NCI-H460 (cell line): ENCODE measurements at regions not wholly inside any gene's neighbourhood (a gene's known extent, or its start where the extent isn't known, plus 50 kb on each side); places are given as distances from the start of the nearest gene placed in this dataset.

Source experiments
- DNase-seq: peaks from one replicate; pipeline ENCODE4 v3.0.0-alpha.2; 2016; ENCODE audit warnings: low read depth; ENCODE audit errors: extremely low read depth

DNA sequence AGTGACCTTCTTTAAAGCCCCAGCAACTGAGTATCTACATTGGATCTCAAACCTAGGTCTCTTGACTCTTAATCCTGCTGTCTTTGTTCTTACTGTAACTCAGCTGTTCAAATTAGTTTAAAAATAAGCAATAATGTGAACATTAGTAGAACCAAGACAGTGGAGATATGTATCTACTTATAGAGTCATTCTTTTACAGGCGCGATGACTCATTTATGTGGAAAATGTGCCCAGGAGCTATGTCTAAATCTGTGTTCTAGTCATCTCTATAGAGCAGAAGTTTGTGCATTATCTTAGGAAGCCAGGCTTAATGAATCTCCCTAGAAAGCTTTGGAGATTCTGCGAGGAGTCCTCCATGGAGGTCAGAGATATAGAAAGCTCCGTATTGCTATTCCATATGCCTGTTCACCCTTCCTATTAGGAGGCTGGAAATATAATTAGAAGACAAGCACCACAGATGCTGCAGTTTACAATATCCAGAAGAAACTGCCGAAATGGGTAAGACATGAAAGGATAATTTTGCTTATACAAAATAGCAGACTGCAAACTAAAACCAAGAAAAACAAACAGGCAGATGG lies 211.6 kb downstream of the TRIB2 start:
- DNase-seq: no peak

DNA sequence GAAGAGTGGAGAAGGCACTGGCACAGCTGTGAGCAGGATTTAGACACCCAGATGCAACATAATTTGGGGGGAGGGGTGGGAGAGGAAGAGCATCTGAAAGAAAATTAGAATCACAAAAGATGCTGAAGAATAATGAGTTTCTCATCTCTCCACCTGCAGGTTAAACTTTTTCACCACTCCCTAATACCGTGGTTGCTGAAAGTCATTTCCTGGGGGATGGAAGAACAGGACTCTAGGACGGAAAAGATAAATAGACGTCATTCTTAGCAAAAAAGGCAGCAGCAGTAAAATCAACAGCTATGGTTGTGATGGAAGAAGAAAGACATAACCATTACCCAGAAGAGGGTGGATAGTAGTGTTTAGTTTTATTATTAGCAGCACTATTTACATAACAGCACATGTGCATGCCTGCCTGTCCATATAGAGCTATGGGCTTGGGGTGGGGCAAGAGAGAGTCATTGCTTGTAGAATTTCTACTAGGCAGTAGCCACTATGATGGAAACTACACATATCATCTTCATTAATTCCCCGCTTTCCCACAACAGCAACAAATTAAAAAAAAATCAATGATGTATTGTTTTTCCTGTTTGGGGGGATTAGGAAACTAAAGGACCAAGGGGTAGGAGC lies 212.2 kb downstream of the TRIB2 start:
- DNase-seq: no peak

DNA sequence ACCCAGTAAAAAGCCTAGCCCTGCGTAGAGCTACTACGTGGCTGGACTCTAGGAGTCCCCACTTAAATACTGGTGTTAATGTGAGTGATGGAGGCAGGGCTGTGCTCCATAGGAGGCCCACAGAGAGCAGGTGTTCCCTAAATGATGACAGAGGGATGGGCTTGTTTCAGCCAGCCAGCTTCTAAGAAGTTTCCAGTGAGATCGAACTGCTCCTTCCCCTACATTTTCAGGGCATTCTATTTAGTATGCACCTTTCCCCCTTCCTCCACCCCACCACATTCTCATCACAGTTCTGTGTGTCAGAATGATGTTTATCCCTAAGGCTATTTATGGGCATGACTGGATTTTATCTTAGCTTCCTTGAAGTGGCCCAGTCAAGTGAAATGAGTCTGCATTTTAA lies 213.0 kb downstream of the TRIB2 start:
- no peak for DNase-seq

DNA sequence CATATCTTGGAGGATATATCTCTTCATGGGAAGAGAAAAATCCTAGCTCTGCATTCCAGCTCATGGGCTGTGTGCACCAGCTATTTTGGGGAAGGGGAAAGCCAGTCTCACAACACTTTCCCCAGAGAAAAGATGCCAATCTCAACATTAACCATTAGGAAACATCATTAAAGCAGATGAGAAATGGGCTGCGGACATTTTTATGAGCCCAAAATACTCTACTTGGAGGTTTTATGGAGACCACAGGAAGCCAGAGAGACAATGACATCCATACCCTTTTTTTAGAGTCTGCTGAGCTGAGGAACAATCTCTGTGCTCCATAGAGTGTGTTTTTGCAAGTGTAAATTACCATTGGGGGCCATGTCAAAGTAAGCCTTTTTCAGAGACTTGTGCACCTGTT lies 213.7 kb downstream of the TRIB2 start:
- no peak for DNase-seq

DNA sequence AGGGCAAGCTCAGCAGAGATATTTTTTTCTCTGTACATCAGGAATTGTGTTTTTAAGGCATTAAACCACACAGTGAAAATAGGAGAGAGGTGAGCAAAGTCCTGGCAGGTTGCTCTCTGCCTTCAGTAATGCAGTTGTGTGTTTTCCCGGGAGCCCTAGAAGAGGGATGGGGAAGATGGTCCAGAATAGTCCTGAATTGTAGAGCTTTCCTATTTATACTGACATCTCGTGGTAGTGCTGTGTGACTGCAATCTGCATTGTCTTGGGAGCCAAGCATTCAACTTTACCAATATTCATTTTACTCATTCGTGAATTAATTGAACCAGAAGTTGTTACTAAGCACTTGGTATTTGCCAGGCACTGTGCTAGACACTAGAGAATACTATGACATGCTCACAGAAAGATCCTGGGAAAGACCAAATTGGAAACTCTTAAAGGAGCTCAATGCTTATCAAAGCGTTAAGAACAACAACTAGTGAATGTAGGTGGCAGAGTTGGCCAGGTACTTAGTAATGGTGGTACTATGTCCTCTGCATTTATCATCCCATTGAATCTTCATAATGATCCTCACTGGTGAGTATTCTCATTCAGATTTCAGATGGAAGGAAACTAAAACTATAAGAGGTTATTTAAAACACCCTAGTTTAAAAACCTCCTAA lies 214.6 kb downstream of the TRIB2 start:
- DNase-seq: peak; percentile 6

DNA sequence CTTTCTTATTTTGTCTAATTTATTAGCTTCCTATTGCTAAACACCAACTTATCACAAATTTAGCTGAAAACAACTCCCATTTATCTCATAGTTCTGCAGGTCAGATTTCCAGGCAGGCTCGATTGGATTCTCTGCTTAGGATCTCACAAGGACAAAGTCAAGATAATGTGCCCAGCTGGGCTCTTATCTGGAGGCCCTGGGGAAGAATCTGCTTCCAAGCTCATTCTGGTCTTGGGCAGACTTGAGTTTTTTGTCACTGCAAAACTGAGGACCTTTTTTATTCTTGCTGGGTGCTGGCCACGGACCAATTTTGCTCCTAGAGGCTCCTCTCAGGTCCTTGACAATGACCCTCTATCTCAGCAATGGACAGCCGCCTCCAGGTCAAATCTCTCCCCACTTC lies 215.5 kb downstream of the TRIB2 start:
- DNase-seq: no peak

DNA sequence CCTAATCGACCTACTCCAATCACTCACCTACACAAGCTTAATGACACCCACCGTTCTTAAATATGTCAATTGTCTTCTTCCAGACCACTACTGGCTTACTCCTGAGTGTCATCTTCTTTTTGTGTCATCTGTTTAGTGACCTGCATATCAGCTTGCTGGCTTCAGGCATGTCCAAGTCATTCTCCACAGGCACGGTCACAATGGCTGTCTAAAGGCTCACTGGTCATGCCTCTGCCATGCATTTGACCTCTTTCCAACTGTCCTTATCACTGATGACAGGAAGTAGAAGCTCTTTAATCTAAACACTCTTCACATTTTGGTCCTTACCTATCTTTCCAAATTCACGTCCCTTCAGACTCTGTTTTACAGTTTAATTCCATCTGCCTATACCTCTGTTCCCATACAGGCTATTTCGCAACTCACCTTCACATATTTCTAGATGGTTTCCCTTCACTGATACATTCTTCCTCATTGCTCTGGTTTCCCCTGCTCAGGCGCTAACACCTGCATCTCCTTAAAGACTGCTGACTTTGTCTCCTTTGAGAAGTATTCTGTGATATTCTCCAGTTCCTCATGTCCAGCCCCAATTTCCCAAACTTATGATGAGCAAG lies 217.5 kb downstream of the TRIB2 start:
- no peak for DNase-seq

DNA sequence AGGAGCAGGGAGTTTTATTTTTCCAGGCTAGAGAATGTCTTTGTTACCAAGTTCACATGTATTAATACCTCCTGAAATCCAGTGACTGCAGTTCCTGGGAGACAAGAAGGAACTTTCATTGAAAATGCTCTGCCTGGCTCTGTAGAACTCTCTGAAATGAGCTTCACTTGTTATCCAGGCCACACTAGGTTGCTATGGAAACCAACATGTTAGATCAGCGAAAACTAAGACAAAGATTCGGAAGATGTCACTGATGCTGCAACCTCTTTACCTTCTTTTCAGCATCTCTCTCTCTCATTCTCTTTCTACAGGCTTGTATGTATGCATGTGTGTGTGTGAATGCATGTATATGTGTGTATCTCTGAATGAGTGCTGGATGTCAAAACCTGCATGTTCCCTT lies 218.5 kb downstream of the TRIB2 start:
- DNase-seq: no peak

DNA sequence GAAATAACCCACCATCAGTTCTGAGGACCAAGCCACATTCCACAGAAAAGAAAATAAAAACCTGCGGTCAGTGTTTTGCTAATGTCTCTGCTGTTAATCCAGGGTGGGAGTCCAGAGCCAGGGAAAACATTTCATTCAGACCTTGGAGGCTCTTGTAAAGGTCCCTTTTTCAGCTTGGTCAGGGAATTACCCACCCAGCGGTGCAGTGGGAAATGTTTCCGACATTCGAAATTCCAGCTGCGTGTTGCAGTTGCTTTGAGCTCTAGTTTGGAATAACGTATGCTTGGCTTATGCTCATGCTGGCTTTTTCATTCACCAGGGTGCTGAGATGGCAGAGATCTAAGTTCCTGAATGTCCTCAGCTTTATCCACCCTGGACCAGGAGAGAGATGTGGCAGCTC lies 219.1 kb downstream of the TRIB2 start:
- DNase-seq: no peak

DNA sequence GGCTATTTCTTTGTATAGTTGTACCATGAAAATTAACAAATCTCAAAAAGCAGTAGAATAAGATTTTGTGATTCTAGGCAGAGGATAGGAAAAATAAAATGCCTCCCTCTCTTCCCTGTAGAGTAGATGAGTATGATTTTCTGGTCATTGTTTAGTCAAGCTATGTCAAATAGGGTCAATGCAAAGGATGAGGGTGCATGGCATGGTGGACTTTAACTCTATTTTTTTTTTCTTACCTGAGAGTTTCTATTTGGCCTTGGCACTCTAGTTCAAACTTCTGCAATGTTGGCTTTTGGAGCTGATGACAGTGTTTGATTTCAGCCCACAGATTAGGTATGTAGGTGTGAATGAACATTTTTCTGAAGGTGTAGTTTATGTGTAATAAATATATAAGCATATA lies 224.5 kb downstream of the TRIB2 start:
- DNase-seq: no peak

DNA sequence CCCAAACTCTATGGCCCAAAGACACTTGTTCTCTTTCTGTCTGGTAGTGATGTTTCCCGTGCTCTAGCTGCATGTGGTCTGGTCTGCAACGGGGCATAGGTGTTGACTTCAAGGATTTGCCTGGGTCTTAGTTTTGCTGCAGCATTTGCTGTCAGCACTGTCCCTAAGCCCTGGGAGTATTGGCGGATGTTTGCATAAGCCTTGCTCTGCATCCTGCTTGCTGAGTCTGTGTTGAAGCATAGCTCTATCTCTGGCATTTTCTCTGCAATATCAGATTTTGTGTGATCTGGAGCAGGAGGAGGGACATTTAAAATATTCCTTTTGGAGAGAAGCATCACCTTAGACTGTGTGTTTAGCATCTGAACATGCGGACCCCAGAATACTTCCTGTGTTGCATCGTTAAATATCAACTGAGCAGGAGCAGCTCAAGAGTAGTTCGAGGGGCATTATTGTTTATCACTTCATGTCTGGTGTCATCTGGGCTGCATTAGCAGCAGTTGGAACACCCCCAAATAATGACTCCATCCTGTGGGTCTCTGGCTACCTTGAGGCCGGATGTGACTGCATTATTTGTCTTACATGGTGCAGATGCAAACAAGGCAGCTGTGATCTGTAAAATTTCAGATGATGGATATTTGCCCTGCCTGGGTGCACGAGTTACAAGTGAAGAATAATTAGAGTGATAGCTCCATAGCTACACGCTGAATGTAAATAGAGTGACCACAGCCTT lies 231.7 kb downstream of the TRIB2 start:
- no peak for DNase-seq

DNA sequence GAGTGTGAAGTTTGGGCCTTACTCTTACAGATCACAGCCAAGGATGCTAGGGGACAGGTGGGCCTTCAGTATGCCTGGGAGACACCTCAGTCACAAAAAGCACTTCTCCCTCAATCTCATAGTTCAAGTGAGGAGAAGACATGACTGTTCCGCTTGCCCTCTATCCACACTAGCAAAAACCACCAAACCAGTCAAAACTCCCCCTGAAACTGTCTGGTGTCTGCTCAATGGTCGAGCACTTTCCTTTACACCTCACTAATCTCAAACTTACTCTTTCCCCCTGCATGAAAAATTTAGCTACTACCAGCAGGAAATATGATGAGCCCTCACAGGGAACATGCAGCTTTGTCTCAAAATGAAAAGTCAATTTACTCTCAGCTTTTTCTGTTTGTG lies 232.2 kb downstream of the TRIB2 start:
- DNase-seq: no peak

DNA sequence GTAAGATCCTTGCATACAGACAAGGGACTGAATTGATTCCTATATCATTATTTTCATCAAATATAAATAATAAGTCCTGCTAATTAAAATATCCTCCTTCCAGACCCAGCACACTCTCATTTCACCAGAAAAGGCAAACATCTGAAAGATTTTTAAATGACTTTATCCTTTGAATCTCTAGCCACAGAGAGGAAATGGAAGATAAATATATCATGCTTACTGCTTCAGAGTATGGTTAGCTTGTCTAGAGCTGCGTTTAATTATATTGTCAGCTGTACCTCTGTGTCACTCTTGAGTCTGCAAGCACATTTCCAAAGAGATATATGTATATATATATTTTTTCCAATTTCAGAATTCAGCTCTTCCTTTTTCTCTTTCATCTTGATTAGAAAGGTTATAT lies 232.7 kb downstream of the TRIB2 start:
- no peak for DNase-seq

DNA sequence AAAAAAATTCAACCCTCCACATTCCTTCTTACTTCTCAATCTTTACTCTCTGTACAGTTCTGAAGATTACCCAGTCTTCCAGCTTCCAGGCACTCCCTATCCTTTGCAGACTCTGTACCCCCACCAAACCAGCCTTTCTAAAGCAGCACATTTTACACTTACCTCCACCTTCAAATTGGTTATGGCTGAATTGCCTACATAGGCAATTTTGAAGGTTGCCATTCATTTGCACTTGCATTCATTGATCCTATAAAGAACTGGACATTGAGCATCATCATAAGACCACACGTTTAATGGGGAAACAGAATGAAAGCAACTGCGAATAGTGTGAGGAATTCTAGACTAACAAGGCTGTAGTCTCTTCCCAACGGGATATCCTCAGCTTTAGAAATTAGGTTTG lies 233.4 kb downstream of the TRIB2 start:
- DNase-seq: no peak

DNA sequence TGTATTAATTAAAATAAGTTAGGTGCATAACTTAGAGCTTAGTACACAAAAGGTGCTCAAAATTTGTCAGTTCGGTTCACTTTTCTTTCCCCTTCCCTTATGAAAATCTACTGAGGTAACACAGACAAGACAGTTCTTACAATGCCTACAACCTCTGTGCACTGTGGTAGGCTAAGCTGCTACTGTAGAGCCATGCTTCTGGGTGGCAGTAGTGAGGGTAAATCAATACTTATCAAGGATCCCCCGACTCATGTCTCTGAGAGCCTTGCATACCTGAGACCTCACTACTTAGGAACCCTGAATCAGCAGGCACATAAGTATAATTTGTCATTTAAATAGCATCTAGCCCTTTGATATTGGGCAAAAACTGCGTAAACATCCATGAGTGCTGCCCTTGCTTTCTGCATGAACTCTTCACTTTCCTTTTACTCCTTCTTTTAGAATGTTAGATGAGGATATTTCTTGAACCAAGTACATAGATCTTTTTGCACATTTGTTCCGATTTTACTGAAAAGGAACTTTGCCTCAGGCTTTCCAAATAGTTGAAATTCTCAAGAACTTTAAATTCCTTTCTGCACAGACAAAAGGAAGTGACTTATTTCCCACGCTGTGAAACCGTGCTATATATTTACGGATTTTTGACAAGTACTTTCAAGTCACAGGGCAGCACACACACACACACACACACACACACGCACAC lies 234.4 kb downstream of the TRIB2 start:
- DNase-seq: no peak

DNA sequence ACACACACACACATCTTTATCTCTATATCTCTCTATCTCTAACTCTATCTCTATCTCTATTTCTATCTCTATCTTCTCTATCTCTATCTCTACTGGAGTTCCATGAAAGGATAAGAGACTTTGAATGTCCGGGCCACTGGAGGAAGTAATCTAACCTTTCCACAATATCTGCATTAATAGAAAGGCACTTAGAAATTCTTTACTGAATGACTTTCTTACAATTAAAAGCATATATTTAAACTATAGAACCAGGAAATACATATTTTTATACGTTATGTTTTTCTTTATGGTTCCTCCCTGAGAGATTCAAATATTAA lies 234.9 kb downstream of the TRIB2 start:
- DNase-seq: no peak

DNA sequence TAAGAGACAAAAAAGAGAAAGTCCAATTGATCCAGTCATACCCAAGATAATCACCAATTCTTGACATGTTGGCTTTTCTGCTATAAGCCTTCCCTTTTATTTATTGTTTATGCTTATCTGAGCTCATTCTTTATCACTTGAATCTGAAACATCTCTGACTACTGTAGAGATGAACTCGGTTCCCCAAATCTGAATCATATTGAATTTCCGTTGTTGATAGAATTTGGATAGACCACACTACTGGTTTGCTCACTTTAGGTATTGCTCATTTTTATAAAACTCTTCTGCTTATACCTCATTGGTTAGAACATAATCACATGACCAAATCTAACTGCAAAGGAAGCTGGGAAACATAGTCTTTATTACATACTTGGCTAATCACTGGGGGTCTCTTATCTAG lies 236.9 kb downstream of the TRIB2 start:
- no peak for DNase-seq

DNA sequence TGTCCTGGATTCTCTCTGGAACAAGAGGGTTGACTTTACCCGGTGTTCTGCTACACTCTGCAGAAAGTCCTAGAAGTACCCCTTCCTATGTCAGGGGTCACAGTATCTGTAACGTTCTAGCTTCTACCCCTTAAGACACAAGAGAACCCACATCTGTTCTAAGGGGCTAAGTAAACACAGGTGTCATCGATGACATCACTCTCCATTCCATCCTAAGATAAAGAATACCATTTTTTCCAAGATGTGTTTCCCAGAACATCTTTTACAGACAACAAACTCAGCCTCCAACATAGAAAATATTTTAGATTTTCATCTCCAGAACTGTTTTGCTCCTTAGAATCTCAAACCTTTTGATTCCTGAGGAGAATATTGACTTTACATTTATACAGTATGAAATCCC lies 239.1 kb downstream of the TRIB2 start:
- no peak for DNase-seq

DNA sequence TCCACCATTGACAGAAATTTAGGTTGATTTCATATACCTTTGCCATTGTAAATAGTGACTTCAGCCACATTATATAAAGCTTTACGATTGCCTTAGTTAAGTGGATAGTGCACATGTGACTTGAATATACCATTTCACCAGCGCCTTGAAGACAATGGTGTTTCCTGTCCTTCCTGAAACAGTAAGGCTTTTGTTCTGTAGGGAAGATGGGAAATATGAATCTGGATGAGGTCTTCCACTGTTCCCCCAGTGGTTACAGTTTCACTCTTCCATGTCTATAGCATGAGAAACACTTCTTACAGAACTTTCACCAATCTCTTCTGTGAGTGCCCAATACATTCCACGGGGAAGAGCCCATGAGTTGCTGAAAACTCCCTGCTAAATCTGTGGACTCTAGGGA lies 240.5 kb downstream of the TRIB2 start:
- DNase-seq: no peak

DNA sequence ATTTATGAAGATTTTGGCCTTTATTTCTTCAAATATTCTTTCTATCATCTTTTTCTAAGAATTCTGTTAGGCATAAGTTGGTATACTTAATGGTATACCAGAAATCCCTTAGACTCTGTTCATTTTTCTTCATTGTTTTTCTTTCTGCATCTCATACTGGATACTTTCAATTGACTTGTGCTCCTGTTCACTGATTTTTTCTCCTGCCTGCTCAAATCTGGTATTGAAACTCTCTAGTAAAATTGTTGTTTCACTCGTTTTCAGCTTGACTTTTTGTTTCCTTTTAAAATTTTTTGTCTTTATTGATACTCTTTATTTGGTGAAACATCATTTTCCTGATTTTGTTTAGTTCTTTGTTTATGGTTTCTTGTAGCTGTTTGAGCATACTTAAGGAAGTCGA lies 243.2 kb downstream of the TRIB2 start:
- no peak for DNase-seq

DNA sequence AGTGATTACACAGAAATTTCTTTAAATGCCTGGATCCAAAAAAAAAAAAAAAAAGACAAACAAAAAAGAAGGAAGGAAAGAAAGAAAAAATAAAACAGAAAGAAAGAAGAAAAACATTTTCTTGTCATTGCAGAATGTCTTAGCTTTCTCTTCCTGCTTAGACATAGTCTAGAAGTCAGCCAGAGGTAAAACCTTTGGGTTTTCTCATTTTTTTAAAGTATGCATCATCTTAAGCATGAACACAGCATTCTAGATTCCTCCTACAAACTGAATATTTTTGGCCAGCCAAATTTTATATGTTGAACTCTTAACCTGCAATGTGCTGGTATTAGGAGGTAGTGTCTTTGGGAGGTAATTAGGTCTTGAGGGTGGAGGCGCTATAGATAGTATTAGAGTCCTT lies 243.9 kb downstream of the TRIB2 start:
- no peak for DNase-seq
